Astrocyte of the spinal cord (primary cell): ENCODE measurements at regions not wholly inside any gene's neighbourhood (a gene's known extent, or its start where the extent isn't known, plus 50 kb on each side); places are given as distances from the start of the nearest gene placed in this dataset.

Experiments used
- DNase-seq: peaks from one replicate; pipeline ENCODE4 v3.0.0; 2011; ENCODE audit warnings: low read depth, low spot score
- H3K4me3 ChIP-seq: 2 replicates; pipeline ENCODE4 v1.5.1; 2011; ENCODE audit warnings: low read depth, mild to moderate bottlenecking, low read length, moderate library complexity
- CTCF ChIP-seq: IDR thresholded peaks from 2 replicates; pipeline ENCODE4 v1.5.1; 2012; ENCODE audit warnings: low read depth, mild to moderate bottlenecking, low read length, inconsistent platforms
- in situ Hi-C: cut with HindIII; loops from 2 replicates; pipeline ENCODE4 v1.10.0; 2017; ENCODE audit warnings: low sequenced_read_pairs

DNA sequence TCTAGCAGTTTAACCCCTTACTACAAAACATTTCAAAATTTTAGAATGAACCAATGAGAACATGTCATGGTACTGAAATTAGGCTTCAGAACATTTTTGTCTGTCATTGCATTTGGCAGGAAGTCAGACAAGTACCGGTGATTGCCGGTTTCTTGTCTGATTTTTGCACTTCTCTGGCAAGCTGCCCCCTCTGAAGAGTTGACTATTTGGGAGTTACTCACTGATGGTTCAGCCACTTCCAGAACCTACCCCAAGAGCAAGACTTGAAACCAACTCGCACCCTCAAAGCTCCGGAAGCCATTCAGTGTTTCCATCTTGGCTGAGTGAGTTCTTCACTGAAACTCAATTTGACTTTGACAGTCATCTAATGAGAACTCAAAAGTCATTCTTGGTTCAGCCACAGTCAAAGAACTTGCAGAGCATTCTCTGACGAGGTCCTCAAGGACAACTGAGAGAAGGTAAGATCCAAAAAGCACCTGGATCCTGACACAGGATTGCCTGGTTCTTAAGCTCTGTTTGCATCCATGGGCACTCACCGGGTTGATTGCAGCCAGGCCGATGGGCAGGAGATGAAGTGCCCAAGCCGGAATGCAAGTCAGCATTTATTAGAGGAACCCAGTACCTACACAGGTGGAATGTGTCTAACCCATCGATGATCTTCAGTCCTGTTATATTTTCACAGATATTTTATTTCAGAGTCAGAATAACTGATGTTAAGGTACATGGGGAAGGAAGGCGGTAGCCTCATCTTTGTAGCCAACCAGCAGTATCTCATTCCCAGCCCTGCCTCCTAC lies 93.6 kb downstream of the USP22 start:
- in situ Hi-C loops: no loop called here

More for the DNA sequence above, 93.6 kb downstream of the USP22 start:
- no peak for TF ChIP-seq CTCF
- H3K4me3 ChIP-seq: no peak overlapping the region
- DNase-seq: no peak
